Endothelial cell of umbilical vein (primary cell): ENCODE measurements at regions not wholly inside any gene's neighbourhood (a gene's known extent, or its start where the extent isn't known, plus 50 kb on each side); places are given as distances from the start of the nearest gene placed in this dataset.

Source experiments
- BruUV-seq: library from RNA; stranded (reverse); fragments of 400-500 nt; replicated peaks from 2 replicates; lab custom pipeline; 2021; lab: Mats Ljungman, UMichigan
- CTCF ChIA-PET: fragments of 300-600, 350-600 bp; sonication (Branson Sonifier 250); formaldehyde crosslinking; loops from one replicate; lab custom pipeline; 2021; ENCODE audit warnings: antibody characterized with exemption, inconsistent platforms; lab: Charles Lee
- POLR2A ChIA-PET: fragments of 300-600, 350-600 bp; sonication (Branson Sonifier 250); formaldehyde crosslinking; loops from one replicate; lab custom pipeline; 2021; ENCODE audit warnings: antibody characterized with exemption, inconsistent platforms; lab: Charles Lee
- DNase-seq: peaks from one replicate; pipeline ENCODE4 v3.0.0-alpha.2; 2011; ENCODE audit warnings: low read depth, low spot score
- FAIRE-seq: peaks from 2 replicates; lab custom pipeline; 2011; peaks lifted over from hg19 to GRCh38; lab: Jason Lieb, UNC
- H2AFZ ChIP-seq: 2 replicates; pipeline ENCODE4 v1.6.0; 2012; ENCODE audit warnings: low read depth, low read length, control low read depth, inconsistent platforms
- H3K27ac ChIP-seq: 2 replicates; pipeline ENCODE4 v1.5.1; 2011; ENCODE audit warnings: low read depth, mild to moderate bottlenecking, control low read depth, low read length, moderate library complexity; ENCODE audit not compliant: insufficient read depth
- H3K27me3 ChIP-seq, 2 experiments: 2 replicates each; pipeline versions ENCODE4 v1.6.0 to v1.6.1; 2011; ENCODE audit warnings: low read length in 2 of 2, mixed read lengths in 1 of 2; ENCODE audit not compliant: control insufficient read depth in 2 of 2, insufficient read depth in 2 of 2
- H3K36me3 ChIP-seq, 2 experiments: 2 replicates in 1 of 2; 3 replicates in 1 of 2; pipeline ENCODE4 v1.5.1; 2011; ENCODE audit warnings: low read length in 2 of 2, mild to moderate bottlenecking in 1 of 2, moderate library complexity in 1 of 2; ENCODE audit not compliant: control insufficient read depth in 2 of 2, insufficient read depth in 2 of 2; ENCODE audit errors: extremely low read depth in 1 of 2
- H3K4me1 ChIP-seq: 3 replicates; pipeline ENCODE4 v1.5.1; 2011; ENCODE audit warnings: mild to moderate bottlenecking, low read length; ENCODE audit not compliant: control insufficient read depth, insufficient read depth; ENCODE audit errors: extremely low read depth
- H3K4me2 ChIP-seq: 2 replicates; pipeline ENCODE4 v1.6.1; 2011; ENCODE audit warnings: low read length, control low read depth, mixed read lengths; ENCODE audit not compliant: insufficient read depth
- H3K4me3 ChIP-seq, 3 experiments: fragments of 200-600 bp in 1 of 3; sonication (generic), shearing (Covaris generic) in 1 of 3; replicated peaks in 1 of 3; 2 replicates each; pipeline ENCODE4 v1.5.1; 2011 to 2016; ENCODE audit warnings: control low read depth in 3 of 3, low read length in 3 of 3, mild to moderate bottlenecking in 2 of 3, inconsistent platforms in 1 of 3, low read depth in 1 of 3, moderate library complexity in 1 of 3; ENCODE audit not compliant: insufficient read depth in 1 of 3
- H3K79me2 ChIP-seq: 2 replicates; pipeline ENCODE4 v1.6.0; 2012; ENCODE audit warnings: low read length, inconsistent platforms; ENCODE audit not compliant: control insufficient read depth, insufficient read depth
- H3K9ac ChIP-seq: replicated peaks from 2 replicates; pipeline ENCODE3; 2011; ENCODE audit warnings: low read length, control low read depth; ENCODE audit not compliant: insufficient read depth; ENCODE audit errors: extremely low read depth
- H3K9me1 ChIP-seq: replicated peaks from 3 replicates; pipeline ENCODE4 v1.6.0; 2011; ENCODE audit warnings: mild to moderate bottlenecking, low read length; ENCODE audit not compliant: control insufficient read depth, insufficient read depth; ENCODE audit errors: extremely low read depth
- H3K9me3 ChIP-seq: replicated peaks from 2 replicates; pipeline ENCODE4 v1.5.1; 2012; ENCODE audit warnings: low read length, inconsistent platforms; ENCODE audit not compliant: control insufficient read depth, insufficient read depth
- H4K20me1 ChIP-seq: replicated peaks from 2 replicates; pipeline ENCODE3; 2011; ENCODE audit warnings: mild to moderate bottlenecking, low read length; ENCODE audit not compliant: control insufficient read depth, insufficient read depth; ENCODE audit errors: extremely low read depth
- CTCF ChIP-seq, 2 donors: IDR thresholded peaks; 1 replicate in 1 of 2; 2 replicates in 1 of 2; pipeline ENCODE4 v1.5.1; 2011; ENCODE audit warnings: low read length in 2 of 2, mild to moderate bottlenecking in 2 of 2, moderate library complexity in 2 of 2, control low read depth in 1 of 2, inconsistent platforms in 1 of 2, low read depth in 1 of 2; ENCODE audit not compliant: insufficient read depth in 1 of 2; ENCODE audit errors: extremely low read depth in 1 of 2
- EZH2 ChIP-seq: IDR thresholded peaks from 2 replicates; pipeline ENCODE4 v1.6.1; 2012; ENCODE audit warnings: borderline replicate concordance, low read depth, mild to moderate bottlenecking, moderate library complexity, low read length, inconsistent platforms; ENCODE audit not compliant: severe bottlenecking
- FOS ChIP-seq: IDR thresholded peaks from 2 replicates; pipeline ENCODE4 v1.6.1; 2011; ENCODE audit warnings: mild to moderate bottlenecking, low read length, moderate library complexity, borderline replicate concordance; ENCODE audit not compliant: insufficient read depth
- GATA2 ChIP-seq: IDR thresholded peaks from 2 replicates; pipeline ENCODE4 v1.7.0; 2011; ENCODE audit warnings: low read depth, mild to moderate bottlenecking, moderate library complexity, mixed read lengths, low read length; ENCODE audit not compliant: insufficient read length, insufficient read depth
- JUN ChIP-seq: IDR thresholded peaks from 2 replicates; pipeline ENCODE4 v1.6.1; 2011; ENCODE audit warnings: borderline replicate concordance, low read depth; ENCODE audit not compliant: insufficient read length, insufficient read depth
- MAX ChIP-seq: IDR thresholded peaks from 2 replicates; pipeline ENCODE4 v1.6.1; 2011; ENCODE audit not compliant: insufficient read depth, insufficient read length
- MYC ChIP-seq: IDR thresholded peaks from one replicate; pipeline ENCODE4 v1.6.1; 2011; ENCODE audit warnings: mild to moderate bottlenecking, low read depth, low read length
- POLR2A ChIP-seq: IDR thresholded peaks from 2 replicates; pipeline ENCODE4 v1.6.1; 2012; ENCODE audit warnings: low read depth, mild to moderate bottlenecking, control low read depth, low read length
- POLR2AphosphoS5 ChIP-seq: IDR thresholded peaks from 2 replicates; pipeline ENCODE4 v1.6.1; 2012; ENCODE audit warnings: low read depth, mild to moderate bottlenecking, control low read depth, low read length, moderate library complexity; ENCODE audit not compliant: insufficient read depth
- dilution Hi-C: fragments of 300-500 bp; cut with MboI; formaldehyde crosslinking; loops from one replicate; pipeline ENCODE4 v1.15.0; 2019; ENCODE audit warnings: low sequenced_read_pairs; ENCODE audit not compliant: extremely low pct_ligation_motif_present
- intact Hi-C: fragments of 100-400 bp; cut with micrococcal nuclease; formaldehyde crosslinking; loops from one replicate; pipeline ENCODE4 v1.10.0; 2022

GRCh38 chr16:54602666-54603065 is 316.1 kb upstream of the IRX3 start:
- no peak overlapping the region for H2AFZ ChIP-seq
- DNase-seq = no peak
- H3K9me1 ChIP-seq = no peaks in the 10 kb centered on the region
- ChIA-PET CTCF (no interaction called here), POLR2A (no interaction called here)
- no peak overlapping the region for H3K4me2 ChIP-seq
- H3K27ac ChIP-seq = no peak overlapping the region
- dilution Hi-C loops (no loop called here), intact Hi-C loops (no loop called here)
- TF ChIP-seq CTCF (IDR thresholded peaks at IDR 0.05; ENCODE audit: extremely low read depth in 1 of 2, insufficient read depth in 1 of 2, low read depth in 1 of 2, low read length in 2 of 2) = no peak
- no peak for TF ChIP-seq FOS
- TF ChIP-seq EZH2 = no peak
- H3K27me3 ChIP-seq = no peaks in the 10 kb centered on the region
- no peak overlapping the region for H3K9ac ChIP-seq
- BruUV-seq = no TSS peak
- no peaks in the 10 kb centered on the region for H3K79me2 ChIP-seq
- H3K4me1 ChIP-seq = no peaks in the 10 kb centered on the region
- no peaks in the 10 kb centered on the region for H3K9me3 ChIP-seq
- H4K20me1 ChIP-seq = no peaks in the 10 kb centered on the region
- no peaks in the 10 kb centered on the region for H3K36me3 ChIP-seq
- no peak for FAIRE-seq
- H3K4me3 ChIP-seq = no peak overlapping the region

GRCh38 chr16:54597222-54597621 is 310.6 kb upstream of the IRX3 start:
- no peak overlapping the region for H3K9ac ChIP-seq
- FAIRE-seq = no peak
- BruUV-seq = no TSS peak
- dilution Hi-C loops (no loop called here), intact Hi-C loops (no loop called here)
- ChIA-PET CTCF (no interaction called here), POLR2A (no interaction called here)
- no peak overlapping the region for H3K4me3 ChIP-seq
- H3K27ac ChIP-seq = no peak overlapping the region
- no peaks in the 10 kb centered on the region for H3K79me2 ChIP-seq
- no peak for DNase-seq
- H3K27me3 ChIP-seq = no peaks in the 10 kb centered on the region
- H3K9me3 ChIP-seq = no peaks in the 10 kb centered on the region
- no peaks in the 10 kb centered on the region for H3K9me1 ChIP-seq
- H3K36me3 ChIP-seq = no peaks in the 10 kb centered on the region
- no peak for TF ChIP-seq MAX
- no peak for TF ChIP-seq CTCF (IDR thresholded peaks at IDR 0.05; ENCODE audit: extremely low read depth in 1 of 2, insufficient read depth in 1 of 2, low read depth in 1 of 2, low read length in 2 of 2)
- no peak for TF ChIP-seq MYC
- no peak for TF ChIP-seq POLR2AphosphoS5
- TF ChIP-seq POLR2A = no peak
- TF ChIP-seq EZH2 = no peak
- TF ChIP-seq JUN = no peak
- TF ChIP-seq FOS = no peak
- no peak for TF ChIP-seq GATA2
- H2AFZ ChIP-seq = no peak overlapping the region
- H4K20me1 ChIP-seq = no peaks in the 10 kb centered on the region
- no peaks in the 10 kb centered on the region for H3K4me1 ChIP-seq
- H3K4me2 ChIP-seq = no peak overlapping the region
